GM12891 (cell line): ENCODE measurements at regions not wholly inside any gene's neighbourhood (a gene's known extent, or its start where the extent isn't known, plus 50 kb on each side); places are given as distances from the start of the nearest gene placed in this dataset.

ENCODE experiments used
- POLR2AphosphoS5 ChIP-seq: IDR thresholded peaks from 2 replicates; pipeline ENCODE4 v1.6.1; 2011; ENCODE audit warnings: low read depth, low read length, control low read depth
- TAF1 ChIP-seq: IDR thresholded peaks from 2 replicates; pipeline ENCODE4 v1.6.1; 2011; ENCODE audit warnings: low read depth, low read length, control low read depth

GRCh38 chr2:190767821-190768220 is 112.8 kb upstream of the GLS start:
- TF ChIP-seq TAF1 (no peak), POLR2AphosphoS5 (no peak)
